ENCODE measurements at regions not wholly inside any gene's neighbourhood (a gene's known extent, or its start where the extent isn't known, plus 50 kb on each side); places are given as distances from the start of the nearest gene placed in this dataset.

GRCh38 chr6:153790048-153790447 lies 249.0 kb upstream of the OPRM1 start:
- Histone ChIP-seq H2BK15ac (ENCODE audit: low read depth, low read length) (no peak overlapping the region), H2AK9ac (replicated peaks; ENCODE audit: low read depth, low read length, poor library complexity) (no peak overlapping the region), H3K4ac (ENCODE audit: low read depth, low read length) (no peak overlapping the region), H3K4me1 (ENCODE audit: control insufficient read depth, insufficient read depth, low read length) (no peaks in the 10 kb centered on the region), H2BK20ac (ENCODE audit: low read depth, low read length) (no peak overlapping the region), H3K9me1 (ENCODE audit: insufficient read depth, low read length) (no peaks in the 10 kb centered on the region), H4K8ac (ENCODE audit: low read depth in 2 of 2, low read length in 2 of 2) (no peak overlapping the region), H3K23ac (ENCODE audit: low read depth, low read length) (no peak overlapping the region), H3K4me3 (ENCODE audit: insufficient read depth, low read depth, low read length) (no peak overlapping the region), H3K9me3 (ENCODE audit: control insufficient read depth, insufficient read depth, low read length) (peaks cover 8% of the 10 kb centered on the region), H3K56ac (ENCODE audit: extremely low read depth, insufficient read depth, low read length) (no peak overlapping the region), H2BK5ac (ENCODE audit: low read depth, low read length, poor library complexity, severe bottlenecking) (no peak overlapping the region), H3K27me3 (ENCODE audit: control insufficient read depth, insufficient read depth, low read length) (no peaks in the 10 kb centered on the region), H2AFZ (replicated peaks; ENCODE audit: low read length, poor library complexity) (no peak overlapping the region), H3K4me2 (ENCODE audit: low read depth, low read length) (no peak overlapping the region), H3K36me3 (ENCODE audit: control insufficient read depth, insufficient read depth, low read length) (no peaks in the 10 kb centered on the region), H3K18ac (ENCODE audit: low read depth, low read length) (no peak overlapping the region), H4K20me1 (ENCODE audit: insufficient read depth, low read length) (no peaks in the 10 kb centered on the region), H3K27ac (ENCODE audit: insufficient read depth, low read length) (no peak overlapping the region), H3K9ac (ENCODE audit: low read depth, low read length) (no peak overlapping the region), H3K79me1 (ENCODE audit: low read depth in 1 of 2, low read length in 2 of 2) (no peaks in the 10 kb centered on the region), H4K91ac (ENCODE audit: insufficient read depth, low read depth, low read length) (no peak overlapping the region), H2AK5ac (ENCODE audit: low read depth, low read length) (no peak overlapping the region), H4K5ac (ENCODE audit: low read depth, low read length) (no peak overlapping the region), H2BK120ac (ENCODE audit: low read depth, low read length) (no peak overlapping the region), H3K14ac (replicated peaks; ENCODE audit: low read depth, low read length) (no peak overlapping the region)
- ATAC-seq (ENCODE audit: low read depth) (no peak), DNase-seq (peak; percentile 13)
- TF ChIP-seq BHLHE40 (IDR thresholded peaks at IDR 0.05; ENCODE audit: low read depth, low read length) (peak; percentile 17; the same call in 1 of the 2 replicates), ELK1 (IDR thresholded peaks at IDR 0.05; ENCODE audit: borderline replicate concordance, low read depth, low read length) (no peak)
- BruUV-seq (replicated peaks) = no TSS peak
- POLR2A ChIA-PET (ENCODE audit: unreplicated experiment) = no interaction called here
- dilution Hi-C loops (cut with HindIII; ENCODE audit: low sequenced_read_pairs, unreplicated experiment) (no loop called here), in situ Hi-C loops (cut with MboI; ENCODE audit: low sequenced_read_pairs) (no loop called here), intact Hi-C loops (cut with micrococcal nuclease) (no loop called here)
- CTCF ChIA-PET = no interaction called here
- WGBS, 2 experiments (ENCODE audit: extremely low coverage in 2 of 2, insufficient read length in 1 of 2) = no CpG with 5 or more reads among the region's 7 CpGs
